Psoas muscle (tissue), 7 donors: ENCODE measurements at regions not wholly inside any gene's neighbourhood (a gene's known extent, or its start where the extent isn't known, plus 50 kb on each side); places are given as distances from the start of the nearest gene placed in this dataset.

Source experiments
- ATAC-seq, 4 donors: fragments of 200-7000 bp; cut with Tn5 transposase; one replicate each; pipeline ENCODE4 v1.9.1; 2020; ENCODE audit warnings: moderate library complexity in 3 of 4, mild to moderate bottlenecking in 2 of 4
- DNase-seq, 2 donors: peaks; one replicate each; pipeline ENCODE4 v3.0.0-alpha.2; 2020
- H3K27ac ChIP-seq: fragments of 200-600 bp; one replicate; pipeline ENCODE4 v1.8.0; 2022
- H3K27me3 ChIP-seq, 3 donors: fragments of 200-600 bp in 1 of 3; one replicate each; pipeline versions ENCODE4 v1.6.1 to v1.8.0; 2013 to 2022; ENCODE audit warnings: low read length in 2 of 3, mild to moderate bottlenecking in 2 of 3, moderate library complexity in 1 of 3; ENCODE audit not compliant: insufficient read depth in 3 of 3
- H3K36me3 ChIP-seq, 2 donors: fragments of 200-600 bp in 1 of 2; one replicate each; pipeline versions ENCODE4 v1.6.1 to v1.8.0; 2013 to 2022; ENCODE audit warnings: low read depth in 1 of 2, mild to moderate bottlenecking in 1 of 2, moderate library complexity in 1 of 2; ENCODE audit not compliant: insufficient read depth in 1 of 2
- H3K4me1 ChIP-seq: fragments of 200-600 bp; one replicate; pipeline ENCODE4 v1.8.0; 2022
- H3K4me3 ChIP-seq: fragments of 200-600 bp; one replicate; pipeline ENCODE4 v1.8.0; 2022; ENCODE audit warnings: mild to moderate bottlenecking
- H3K9me3 ChIP-seq: fragments of 200-600 bp; one replicate; pipeline ENCODE4 v1.8.0; 2022
- WGBS, 3 donors: extraction: QIAGEN DNeasy Blood & Tissue Kit; methylation state at CpG; one replicate each; pipeline versions ENCODE4 v1.1.6 to v1.1.7; 2013; 5-methylcytosine and 5-hydroxymethylcytosine counted together
- intact Hi-C, 2 donors: fragments of 100-400 bp; cut with DNase I; formaldehyde crosslinking; loops; one replicate each; pipeline versions ENCODE4 v1.11.0 to v1.14.2; 2022
- TF ChIP-seq, protein P1 (sequence below): fragments of 200-600 bp; IDR thresholded peaks from one replicate; pipeline ENCODE4 v1.8.0; 2022; ENCODE audit warnings: antibody characterized with exemption
- donor health status: healthy with polysubstance abuse.
- donor health status: DM: no; HTN: no; CAD: no; lungs with moderate emphysema.
- donor health status: Bipolar disorder and iron deficiency.
- donor health status: healthy.
- donor health status: DM: yes; HTN: yes; CAD: no.
- donor health status: DM: no; HTN: no; CAD: no.
- donor health status: DM: yes; HTN: yes; CAD: no.

GRCh38 chr14:87869619-87870583, 123.1 kb downstream of the GALC start:
- H3K9me3 ChIP-seq, result no peaks in the 10 kb centered on the region
- no peaks in the 10 kb centered on the region for H3K4me1 ChIP-seq
- no peak overlapping the region for H3K27ac ChIP-seq
- no peak overlapping the region for H3K4me3 ChIP-seq
- intact Hi-C loops, result no loop called here
- TF ChIP-seq, protein P1, sequence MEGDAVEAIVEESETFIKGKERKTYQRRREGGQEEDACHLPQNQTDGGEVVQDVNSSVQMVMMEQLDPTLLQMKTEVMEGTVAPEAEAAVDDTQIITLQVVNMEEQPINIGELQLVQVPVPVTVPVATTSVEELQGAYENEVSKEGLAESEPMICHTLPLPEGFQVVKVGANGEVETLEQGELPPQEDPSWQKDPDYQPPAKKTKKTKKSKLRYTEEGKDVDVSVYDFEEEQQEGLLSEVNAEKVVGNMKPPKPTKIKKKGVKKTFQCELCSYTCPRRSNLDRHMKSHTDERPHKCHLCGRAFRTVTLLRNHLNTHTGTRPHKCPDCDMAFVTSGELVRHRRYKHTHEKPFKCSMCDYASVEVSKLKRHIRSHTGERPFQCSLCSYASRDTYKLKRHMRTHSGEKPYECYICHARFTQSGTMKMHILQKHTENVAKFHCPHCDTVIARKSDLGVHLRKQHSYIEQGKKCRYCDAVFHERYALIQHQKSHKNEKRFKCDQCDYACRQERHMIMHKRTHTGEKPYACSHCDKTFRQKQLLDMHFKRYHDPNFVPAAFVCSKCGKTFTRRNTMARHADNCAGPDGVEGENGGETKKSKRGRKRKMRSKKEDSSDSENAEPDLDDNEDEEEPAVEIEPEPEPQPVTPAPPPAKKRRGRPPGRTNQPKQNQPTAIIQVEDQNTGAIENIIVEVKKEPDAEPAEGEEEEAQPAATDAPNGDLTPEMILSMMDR, result no peak
- WGBS, 3 donors, result 70 to 77% (median 76%) methylated on average over 4 of the region's 4 CpGs
- ATAC-seq (peak in 1 of 4 donors; percentile 28), DNase-seq (no peak)
- no peaks in the 10 kb centered on the region for H3K27me3 ChIP-seq
- H3K36me3 ChIP-seq, result no peaks in the 10 kb centered on the region

DNA sequence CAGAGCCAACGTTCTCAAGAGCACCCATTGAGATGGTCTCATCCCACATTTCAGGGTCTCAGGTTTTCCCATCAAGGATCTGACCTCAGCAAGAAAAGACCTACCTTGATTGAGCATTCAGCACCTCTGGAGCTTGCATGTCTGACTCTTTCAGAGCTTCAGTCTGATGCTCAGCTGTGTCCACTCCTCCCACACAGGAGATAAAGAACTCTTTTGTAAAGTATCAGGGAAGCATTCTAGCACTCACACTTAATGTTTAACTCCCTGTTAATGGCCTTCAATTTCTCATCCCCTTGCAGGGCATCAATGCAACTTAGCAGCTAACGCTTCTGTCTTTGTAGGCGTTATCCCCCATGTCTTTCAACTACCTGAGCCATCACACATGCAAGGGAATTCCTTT, 124.1 kb downstream of the GALC start:
- H3K27me3 ChIP-seq, result no peaks in the 10 kb centered on the region
- intact Hi-C loops, result no loop called here
- H3K27ac ChIP-seq, result no peak overlapping the region
- H3K36me3 ChIP-seq, result no peaks in the 10 kb centered on the region
- 77 to 87% (median 81%) methylated on average over 3 of the region's 3 CpGs for WGBS, 3 donors
- ATAC-seq, result no peak
- H3K4me3 ChIP-seq, result no peak overlapping the region
- H3K9me3 ChIP-seq, result no peaks in the 10 kb centered on the region
- TF ChIP-seq, protein P1, result no peak
- DNase-seq, result no peak
- no peaks in the 10 kb centered on the region for H3K4me1 ChIP-seq

DNA sequence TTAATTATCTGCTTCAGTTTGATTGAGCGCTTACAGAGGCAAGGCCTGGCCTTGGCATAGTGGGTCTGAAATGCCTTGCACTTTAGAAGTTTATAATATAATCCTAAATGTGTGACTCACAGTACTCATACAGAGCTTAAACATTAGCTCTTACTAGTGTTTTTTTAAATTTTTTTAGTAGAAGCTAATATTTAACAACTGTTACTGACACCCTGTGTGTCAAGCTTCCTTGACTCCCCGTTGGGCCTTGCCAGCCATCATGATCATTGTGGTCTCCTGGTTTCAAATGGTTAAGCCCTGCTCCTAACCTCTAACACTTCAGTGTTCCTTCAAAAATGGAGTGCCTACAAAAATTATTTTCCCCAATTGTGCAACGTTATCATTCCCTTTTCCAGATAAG, 126.9 kb downstream of the GALC start:
- 68 to 89% (median 86%) methylated on average over 3 of the region's 3 CpGs for WGBS, 3 donors
- intact Hi-C loops, result no loop called here
- DNase-seq (no peak), ATAC-seq (no peak)
- Histone ChIP-seq H3K9me3 (no peaks in the 10 kb centered on the region), H3K36me3 (no peaks in the 10 kb centered on the region), H3K4me3 (no peak overlapping the region), H3K4me1 (no peaks in the 10 kb centered on the region), H3K27me3 (no peaks in the 10 kb centered on the region), H3K27ac (no peak overlapping the region)
- TF ChIP-seq, protein P1, result no peak

DNA sequence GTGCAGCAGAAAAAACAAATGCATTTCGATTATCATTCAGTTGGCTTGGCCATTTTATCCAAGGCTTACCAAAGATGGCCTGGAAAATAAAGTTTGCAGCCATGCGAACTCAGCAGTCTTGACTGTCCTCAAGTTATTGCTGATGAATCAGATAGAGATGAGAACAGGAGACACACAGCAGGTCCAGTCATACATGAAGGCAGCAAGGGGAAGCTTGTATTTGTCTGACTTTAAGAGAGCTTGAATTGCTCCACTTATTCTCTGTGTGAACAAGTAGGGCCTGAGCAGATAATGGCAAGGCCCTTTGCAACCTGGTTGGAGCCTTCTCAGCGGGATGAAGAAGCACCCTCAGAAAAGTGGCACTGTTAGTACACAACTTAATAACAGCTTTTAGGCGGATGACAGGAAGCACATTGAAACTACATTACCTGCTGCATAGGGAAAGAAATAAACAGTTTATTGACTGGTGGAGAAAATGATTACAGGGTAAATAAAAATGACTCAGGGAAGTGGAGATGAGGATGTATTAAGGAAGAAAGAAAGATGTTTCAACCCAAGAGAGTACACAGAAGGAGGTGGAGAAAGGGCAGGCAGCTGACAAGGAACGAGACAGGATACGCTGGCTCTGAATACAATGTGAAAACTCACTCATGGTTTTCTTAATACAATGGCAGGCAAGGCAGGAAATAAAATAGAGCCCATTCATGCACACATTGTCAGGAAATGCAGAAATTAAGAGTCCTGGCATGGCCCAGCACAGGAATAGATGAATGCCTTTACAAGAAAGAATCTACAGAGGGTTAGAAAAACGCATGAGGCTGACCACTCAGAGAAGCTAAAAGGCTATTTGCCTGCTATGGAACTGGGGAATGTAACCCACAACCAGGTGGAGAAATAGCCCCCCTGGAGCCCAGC, 128.4 kb downstream of the GALC start:
- intact Hi-C loops, result no loop called here
- Histone ChIP-seq H3K9me3 (no peaks in the 10 kb centered on the region), H3K27me3 (no peaks in the 10 kb centered on the region), H3K27ac (no peak overlapping the region), H3K4me1 (no peaks in the 10 kb centered on the region), H3K4me3 (no peak overlapping the region), H3K36me3 (no peaks in the 10 kb centered on the region)
- TF ChIP-seq, protein P1, result no peak
- WGBS, 3 donors, result 75 to 80% (median 76%) methylated on average over 7 of the region's 7 CpGs
- ATAC-seq (no peak), DNase-seq (no peak)
